GM19023 (cell line): ENCODE measurements at regions not wholly inside any gene's neighbourhood (a gene's known extent, or its start where the extent isn't known, plus 50 kb on each side); places are given as distances from the start of the nearest gene placed in this dataset.
"Not testable (repeated sequence)": the region's sequence is repeated elsewhere in the genome, so short reads cannot be mapped to it uniquely, and the experiment has no call there.

Experiments used
- ATAC-seq: cut with Tn5 transposase; IDR thresholded peaks from one replicate; pipeline ENCODE4 v1.9.1; 2021; ENCODE audit warnings: mild to moderate bottlenecking, moderate library complexity; ENCODE audit not compliant: unreplicated experiment

DNA sequence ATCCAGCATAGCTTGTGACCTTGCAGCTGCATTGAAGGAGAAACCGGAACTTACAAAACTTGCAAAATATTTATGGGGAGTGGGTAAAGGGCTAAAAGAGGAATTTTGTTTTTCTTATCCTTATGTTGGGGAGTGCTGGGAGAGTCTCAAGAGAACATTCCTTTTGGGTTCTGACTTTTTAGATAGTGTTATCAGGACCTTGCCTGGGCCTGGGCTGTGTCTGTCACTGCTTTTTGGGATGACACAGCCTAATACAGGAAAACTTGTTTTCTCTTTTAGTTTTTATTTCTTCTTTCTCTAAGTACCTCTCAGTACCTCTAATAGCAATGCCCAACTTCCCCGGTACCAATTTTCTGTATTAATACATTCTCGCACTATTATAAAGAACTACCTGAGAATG lies 850.6 kb downstream of the RPS29 start:
- no peak for ATAC-seq

DNA sequence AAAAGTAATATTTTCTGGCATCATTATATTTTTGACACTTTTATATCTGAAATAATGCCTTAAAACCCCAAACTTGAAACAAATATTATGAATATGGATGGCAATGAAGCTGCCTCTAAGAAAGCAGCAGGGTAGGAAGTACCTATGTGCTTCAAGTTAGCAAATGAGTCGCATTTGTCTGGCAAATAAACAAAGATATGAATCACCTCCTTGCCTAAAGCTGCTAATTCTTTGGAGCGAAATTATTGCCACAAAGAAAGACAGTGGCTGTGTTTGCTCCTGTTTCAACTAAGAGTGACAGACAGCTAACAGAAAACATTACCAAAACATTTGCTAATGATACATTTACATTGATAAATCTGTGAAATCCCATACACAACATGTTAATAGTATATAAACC lies 854.9 kb downstream of the RPS29 start:
- no peak for ATAC-seq

DNA sequence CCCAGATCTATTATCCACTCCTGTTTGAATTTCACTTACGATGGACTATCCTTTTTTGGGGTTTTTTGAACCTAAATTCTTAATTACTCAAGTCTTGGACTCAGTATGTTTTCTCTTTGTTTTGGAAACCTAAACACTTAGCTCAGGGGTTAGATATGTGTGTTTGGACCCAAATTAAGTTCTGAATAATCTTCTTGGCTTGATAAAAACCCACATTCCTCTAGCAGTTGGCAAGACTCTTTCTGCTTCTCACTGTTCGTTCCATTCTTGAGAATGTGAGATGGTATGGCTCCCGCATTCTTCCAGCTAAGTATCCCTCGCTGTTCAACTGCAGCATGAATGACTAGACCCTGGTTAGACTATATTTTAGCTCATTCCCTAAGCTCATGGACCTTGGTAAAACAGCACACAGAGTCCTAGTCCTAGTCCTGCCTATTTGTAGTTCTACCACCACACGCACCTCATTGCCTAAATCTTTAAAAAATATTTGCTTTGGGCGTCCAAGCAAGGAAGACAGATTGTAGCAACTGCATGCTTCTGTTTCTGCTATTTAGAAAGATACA lies 860.0 kb downstream of the RPS29 start:
- ATAC-seq: no peak

DNA sequence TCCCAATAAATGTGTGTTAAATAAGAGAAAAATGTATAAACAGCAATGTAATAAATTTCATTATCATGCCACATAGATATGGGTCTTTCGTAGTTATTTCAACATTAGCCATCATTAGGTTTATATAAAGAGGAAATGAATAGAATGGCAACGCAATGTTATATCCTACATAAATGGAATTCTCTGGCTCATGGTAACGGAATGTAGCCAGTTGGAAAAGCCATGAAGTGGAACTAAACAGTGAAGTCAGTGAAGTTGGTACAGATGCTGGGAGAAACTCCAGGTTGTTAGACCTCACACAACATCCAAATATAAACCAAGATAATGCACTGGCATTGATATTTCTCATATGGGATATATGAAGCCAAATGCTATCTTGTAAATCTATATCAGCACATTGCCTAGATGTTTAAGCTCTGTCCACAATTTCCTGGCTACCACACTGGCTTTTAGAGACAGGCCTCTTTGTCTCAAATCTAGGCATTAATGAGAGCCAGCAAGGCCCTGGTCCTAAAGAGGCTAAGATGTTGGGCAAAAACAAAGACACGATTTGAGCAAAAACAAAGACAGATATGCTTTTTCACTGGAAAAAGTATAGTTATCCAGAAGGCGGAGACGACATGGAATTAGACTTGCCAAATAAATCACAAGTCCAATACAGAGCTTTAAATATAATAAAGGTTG lies 861.0 kb downstream of the RPS29 start:
- no peak for ATAC-seq

- no peak for ATAC-seq
Observed at GRCh38 chr14:48723841-48724495, 862.2 kb downstream of the RPS29 start.

- no peak for ATAC-seq
Observed at GRCh38 chr14:48714366-48714765, 871.8 kb downstream of the RPS29 start.

DNA sequence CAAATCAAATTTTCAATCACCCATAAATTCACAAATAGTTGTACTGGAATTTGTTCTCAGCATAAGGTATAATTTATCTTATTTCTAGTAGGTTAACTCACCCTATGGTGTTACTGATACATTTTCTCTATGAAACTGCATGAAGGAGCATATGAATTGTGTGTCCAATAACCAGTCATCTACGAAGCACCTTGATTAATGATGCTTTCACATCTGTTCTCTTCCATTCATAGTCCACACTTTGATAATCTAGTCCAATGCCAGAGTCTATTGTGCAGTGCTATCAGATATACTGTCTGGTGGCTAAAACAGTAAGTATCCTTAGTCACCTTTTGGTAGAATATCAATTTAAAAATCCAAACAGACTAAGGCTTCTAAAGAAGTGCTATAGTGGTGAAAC lies 876.0 kb downstream of the RPS29 start:
- ATAC-seq: no peak

DNA sequence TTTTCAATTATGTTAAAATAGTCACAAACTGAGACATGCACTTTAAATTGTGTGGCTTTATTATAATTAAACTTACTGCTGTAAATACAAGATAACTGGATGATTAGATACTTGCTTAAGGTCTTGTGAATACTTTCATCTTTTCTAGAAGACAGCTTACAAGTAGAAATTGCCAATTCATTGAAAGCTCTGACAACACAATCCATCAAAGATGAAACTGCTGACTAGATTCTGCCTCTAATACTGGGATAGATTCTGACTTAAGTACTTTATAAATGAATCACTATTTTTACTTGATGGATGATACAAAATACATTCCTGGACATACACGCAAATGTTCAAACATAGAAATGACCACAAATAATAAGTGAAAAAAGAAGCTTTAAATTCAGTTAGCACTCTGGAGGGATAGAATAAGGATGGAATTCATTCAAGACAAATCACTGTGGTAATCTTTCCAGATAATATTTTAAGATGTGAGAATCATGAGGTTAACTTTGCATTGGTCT lies 876.8 kb downstream of the RPS29 start:
- no peak for ATAC-seq

DNA sequence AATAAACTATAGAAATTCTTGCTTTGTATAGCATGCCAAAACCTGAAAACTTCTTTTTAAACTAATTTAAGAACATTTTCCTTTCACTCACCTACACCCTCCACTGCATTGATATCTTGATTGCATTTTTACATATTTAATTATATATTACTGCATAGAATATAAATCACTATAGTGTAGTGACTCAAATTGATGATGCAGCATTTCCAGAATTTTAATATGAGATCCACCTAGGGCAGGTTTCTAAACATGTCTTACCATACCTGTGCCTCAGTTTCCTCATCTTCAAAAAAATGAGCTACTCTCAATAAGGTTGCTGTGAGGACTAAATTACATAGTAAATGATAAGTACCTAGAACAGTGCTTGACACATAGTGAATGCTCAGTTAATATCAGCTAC lies 881.5 kb downstream of the RPS29 start:
- no peak for ATAC-seq

GRCh38 chr14:48703728-48704467 lies 882.3 kb downstream of the RPS29 start:
- ATAC-seq: no peak

DNA sequence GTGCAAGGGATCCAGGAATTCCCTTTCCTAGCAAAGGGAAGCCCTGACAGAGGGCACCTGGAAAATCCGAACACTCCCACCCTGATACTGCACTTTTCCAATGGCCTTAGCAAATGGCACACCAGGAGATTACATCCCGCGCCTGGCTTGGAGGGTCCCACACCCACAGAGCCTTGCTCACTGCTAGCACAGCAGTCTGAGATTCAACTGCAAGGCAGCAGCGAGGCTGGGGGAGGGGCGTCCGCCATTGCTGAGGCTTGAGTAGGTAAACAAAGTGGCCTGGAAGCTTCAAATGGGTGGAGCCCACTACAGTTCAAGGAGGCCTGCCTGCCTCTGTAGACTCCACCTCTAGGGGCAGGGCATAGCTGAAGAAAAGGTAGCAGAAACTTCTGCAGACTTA lies 888.8 kb downstream of the RPS29 start:
- not testable (repeated sequence) for ATAC-seq

DNA sequence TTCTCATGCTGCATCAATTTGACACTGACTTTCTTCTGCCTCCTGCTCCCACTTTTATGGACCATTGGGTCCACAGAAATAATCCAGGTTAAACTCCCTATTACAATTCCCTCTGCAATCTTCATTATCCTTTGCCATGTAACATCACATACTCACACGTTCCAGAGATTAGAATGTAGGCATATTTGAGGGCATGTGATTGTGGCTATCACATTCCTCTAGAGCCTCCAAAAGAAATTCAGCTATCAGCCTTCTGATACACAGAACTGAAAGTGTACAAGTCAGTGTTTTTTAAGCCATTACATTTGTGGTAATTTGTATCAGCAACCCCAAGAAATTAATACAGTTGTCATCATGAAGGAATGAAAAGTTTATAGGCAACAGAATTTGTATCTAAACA lies 892.4 kb downstream of the RPS29 start:
- no peak for ATAC-seq

GRCh38 chr14:48690349-48690748 lies 895.8 kb downstream of the RPS29 start:
- no peak for ATAC-seq

DNA sequence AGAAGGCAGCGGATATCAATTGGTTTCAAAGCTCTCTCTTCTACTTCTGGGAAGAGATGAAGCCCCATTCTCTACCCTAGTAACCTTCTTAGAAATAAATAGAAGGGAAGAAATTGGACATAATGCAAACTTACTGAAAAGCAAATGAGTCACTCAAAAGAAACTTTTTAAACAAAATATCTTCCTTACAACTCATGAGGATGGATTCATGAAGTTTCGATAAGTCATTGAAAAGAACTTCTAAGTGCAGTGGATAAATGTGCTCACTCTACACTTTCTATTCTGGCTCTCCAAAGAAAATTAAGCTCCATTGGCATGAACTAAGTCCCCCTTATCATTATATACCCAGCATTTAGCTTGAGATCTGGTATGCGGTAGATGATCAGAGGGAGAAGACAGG lies 899.5 kb downstream of the RPS29 start:
- ATAC-seq: no peak

GRCh38 chr14:48672506-48672905 lies 913.7 kb downstream of the RPS29 start:
- ATAC-seq: no peak

GRCh38 chr14:48670939-48671338 lies 915.2 kb downstream of the RPS29 start:
- no peak for ATAC-seq

- ATAC-seq: no peak
Observed at GRCh38 chr14:48665077-48665784, 920.9 kb downstream of the RPS29 start.

DNA sequence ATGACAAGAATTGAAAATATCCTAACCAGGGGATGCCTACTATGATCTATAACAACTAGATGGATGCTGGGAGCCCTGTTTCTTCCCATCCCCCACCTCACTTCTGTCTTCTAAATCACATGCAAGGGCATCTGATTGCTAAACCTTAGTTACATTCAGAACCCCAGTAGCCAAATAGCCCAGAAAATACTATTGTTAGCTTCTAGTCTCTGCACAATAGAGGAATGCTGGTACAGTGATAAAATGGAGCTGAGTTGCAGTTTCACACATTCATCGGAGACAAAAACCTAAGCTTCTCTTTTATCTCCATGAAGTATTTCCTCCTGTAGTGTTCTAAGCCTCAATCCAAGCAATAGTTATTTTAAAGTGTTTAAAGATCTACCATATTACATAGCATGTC lies 942.9 kb downstream of the RPS29 start:
- ATAC-seq: no peak

- ATAC-seq: no peak
Observed at GRCh38 chr14:48628870-48629269, 953.5 kb upstream of the MDGA2 start.

DNA sequence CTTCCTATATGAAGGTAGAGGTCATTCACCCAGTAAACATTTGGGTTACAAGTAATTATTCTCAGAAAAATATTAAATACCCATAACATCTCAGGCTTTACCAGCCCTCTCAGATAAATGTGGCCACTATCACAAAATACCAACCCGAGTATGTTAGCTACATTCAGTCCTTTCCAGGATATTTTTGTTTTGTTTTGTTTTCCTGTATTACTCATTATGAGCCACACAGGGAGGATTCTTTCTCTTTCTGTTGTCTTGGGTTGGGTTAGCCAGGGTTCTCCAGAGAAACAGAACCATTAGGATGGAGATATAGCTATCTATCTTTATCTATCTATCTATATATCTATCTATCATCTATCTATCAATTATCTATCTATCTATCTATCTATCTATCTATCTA lies 947.6 kb upstream of the MDGA2 start:
- no peak for ATAC-seq

DNA sequence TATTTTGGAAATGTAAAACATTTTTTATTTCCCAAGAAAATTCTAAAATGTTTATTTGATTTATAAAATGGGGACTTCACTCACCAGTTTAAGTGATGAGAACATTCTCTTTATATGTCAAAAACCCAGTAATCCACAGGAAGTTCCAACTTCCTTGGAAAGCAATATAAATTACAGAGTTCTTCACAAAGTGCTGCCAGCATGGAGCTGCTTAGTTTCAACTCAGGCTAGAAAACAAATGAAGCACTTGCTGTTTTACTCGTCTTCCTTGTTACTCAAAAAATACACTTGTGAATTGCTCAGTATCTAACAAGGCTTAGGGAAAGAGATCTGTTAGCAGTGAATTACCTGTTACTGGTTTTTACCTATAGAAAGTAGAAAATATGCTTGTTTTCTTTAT lies 942.7 kb upstream of the MDGA2 start:
- ATAC-seq: no peak
